Dendritic cell treated with granulocyte-macrophage colony-stimulating factor and Interleukin-4, amounts not matched to agents 40 ng/mL and 50 ng/mL, for 4 days (primary cell): ENCODE measurements at regions not wholly inside any gene's neighbourhood (a gene's known extent, or its start where the extent isn't known, plus 50 kb on each side); places are given as distances from the start of the nearest gene placed in this dataset.
A peak's percentile ranks its signal among the peaks of the same experiment; 100 is the strongest.
"Not testable (repeated sequence)": the region's sequence is repeated elsewhere in the genome, so short reads cannot be mapped to it uniquely, and the experiment has no call there.

Experiments used
- H3K27ac Mint-ChIP-seq: one replicate; pipeline ENCODE4 v1.8.0; 2022; ENCODE audit warnings: mild to moderate bottlenecking, mixed read lengths
- H3K27me3 Mint-ChIP-seq: one replicate; pipeline ENCODE4 v1.8.0; 2022; ENCODE audit warnings: mild to moderate bottlenecking, mixed read lengths
- H3K36me3 Mint-ChIP-seq: one replicate; pipeline ENCODE4 v1.8.0; 2022; ENCODE audit warnings: low read depth, mixed read lengths
- H3K4me1 Mint-ChIP-seq: one replicate; pipeline ENCODE4 v1.8.0; 2022; ENCODE audit warnings: low read depth, mixed read lengths
- H3K4me3 Mint-ChIP-seq: one replicate; pipeline ENCODE4 v1.8.0; 2022; ENCODE audit warnings: mild to moderate bottlenecking, moderate library complexity, mixed read lengths
- H3K9me3 Mint-ChIP-seq: one replicate; pipeline ENCODE4 v1.8.0; 2022; ENCODE audit warnings: mixed read lengths
- intact Hi-C: fragments of 100-400 bp; cut with micrococcal nuclease; formaldehyde crosslinking; loops from one replicate; pipeline ENCODE4 v1.15.0; 2022

DNA sequence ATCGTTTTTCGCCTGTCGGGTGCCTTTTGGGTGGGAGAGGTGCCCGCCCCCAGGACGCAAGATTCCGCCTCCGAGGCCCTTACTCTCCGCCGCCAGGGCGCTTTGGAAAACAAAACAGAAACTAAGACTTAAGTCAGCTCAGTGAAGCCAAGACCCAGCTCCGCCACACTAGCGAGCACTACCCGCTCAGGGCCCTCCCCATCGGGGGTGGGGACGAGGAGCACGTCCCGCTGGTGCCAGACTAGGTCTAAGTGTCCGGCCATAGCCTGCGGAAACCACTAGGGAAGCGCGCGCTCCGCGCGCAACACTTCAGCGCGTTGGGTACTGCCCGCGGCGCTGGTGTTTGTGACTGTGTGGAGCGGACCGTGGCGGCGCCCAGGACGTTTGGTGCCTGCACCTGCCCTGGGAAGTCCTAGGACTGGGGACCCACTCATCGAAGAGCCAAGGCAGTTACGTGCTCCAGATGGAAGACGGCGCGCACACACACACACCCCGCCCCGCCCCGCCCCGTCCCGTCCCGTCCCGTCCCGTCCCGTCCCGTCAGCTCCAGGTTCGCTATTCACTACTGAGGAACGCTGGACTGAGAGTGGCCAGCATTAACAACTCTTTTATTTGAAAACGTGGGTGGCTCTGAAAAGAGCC is 57.6 kb upstream of the BOLA1 start:
- Mint-ChIP-seq H3K36me3 (peaks cover 19% of the 10 kb centered on the region), H3K4me1 (peaks cover 27% of the 10 kb centered on the region)
- H3K4me3 Mint-ChIP-seq, H3K9me3 Mint-ChIP-seq, H3K27ac Mint-ChIP-seq, intact Hi-C loops, H3K27me3 Mint-ChIP-seq: not testable (repeated sequence)

DNA sequence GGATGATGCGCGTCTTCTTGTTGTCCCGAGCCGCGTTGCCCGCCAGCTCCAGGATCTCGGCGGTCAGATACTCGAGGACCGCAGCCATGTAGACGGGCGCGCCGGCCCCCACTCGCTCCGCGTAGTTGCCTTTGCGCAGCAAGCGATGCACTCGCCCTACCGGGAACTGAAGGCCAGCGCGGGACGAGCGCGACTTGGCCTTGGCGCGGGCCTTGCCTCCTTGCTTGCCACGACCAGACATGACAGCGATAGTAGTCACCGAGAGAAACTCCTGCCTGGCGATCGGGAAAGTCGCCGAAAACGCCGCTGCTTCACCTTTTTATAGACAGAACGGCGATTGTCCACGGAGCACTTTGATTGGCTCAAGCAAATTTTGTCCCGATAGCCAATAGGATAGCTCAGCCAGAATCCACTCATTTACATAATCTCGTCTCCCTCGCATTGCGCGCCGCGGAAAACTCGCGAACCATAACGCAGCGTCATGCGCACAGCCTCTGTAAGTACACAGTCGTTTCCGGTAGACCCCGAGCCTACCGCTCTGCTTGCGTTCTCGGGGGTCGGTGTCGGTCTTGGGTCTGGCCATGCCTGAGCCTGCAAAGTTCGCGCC is 56.8 kb upstream of the BOLA1 start:
- H3K9me3 Mint-ChIP-seq, H3K4me3 Mint-ChIP-seq, H3K27ac Mint-ChIP-seq, H3K27me3 Mint-ChIP-seq, intact Hi-C loops: not testable (repeated sequence)
- H3K4me1 Mint-ChIP-seq: peaks cover 36% of the 10 kb centered on the region
- H3K36me3 Mint-ChIP-seq: peaks cover 28% of the 10 kb centered on the region

DNA sequence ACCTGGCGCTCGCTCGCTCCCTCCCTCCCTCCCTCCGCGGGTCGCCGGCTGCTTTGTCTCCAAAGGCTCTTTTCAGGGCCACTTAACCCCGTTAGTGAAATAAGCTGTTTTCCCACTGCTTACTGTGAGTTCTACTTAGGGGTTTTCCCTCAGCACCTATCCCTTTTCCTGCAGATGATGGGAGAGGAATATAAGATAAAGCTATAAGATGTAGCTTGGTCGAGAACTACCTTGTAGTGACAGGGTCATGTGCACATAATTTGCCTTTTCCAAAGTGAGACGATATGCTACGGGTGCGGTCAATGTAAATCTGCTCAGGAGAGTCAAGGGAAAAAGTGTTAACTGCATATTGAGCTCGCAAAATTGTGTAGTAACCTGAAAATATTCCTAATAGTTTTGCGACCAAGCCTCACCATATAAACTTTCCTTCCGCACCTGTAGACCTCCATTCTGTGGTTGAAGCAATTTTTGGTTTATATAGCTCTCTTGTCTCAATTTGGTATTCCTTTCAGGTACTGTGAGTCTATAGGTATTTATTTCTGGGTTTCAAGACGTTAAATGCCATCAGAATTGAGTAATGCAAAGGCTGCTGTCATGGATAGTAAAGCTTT is 55.8 kb upstream of the BOLA1 start:
- intact Hi-C loops: no loop called here
- H3K4me1 Mint-ChIP-seq: peaks cover 43% of the 10 kb centered on the region
- H3K27me3 Mint-ChIP-seq: no peaks in the 10 kb centered on the region
- H3K4me3 Mint-ChIP-seq: peak overlapping the region; percentile 70
- H3K36me3 Mint-ChIP-seq: peaks cover 29% of the 10 kb centered on the region
- peak overlapping the region; percentile 79 for H3K27ac Mint-ChIP-seq
- no peaks in the 10 kb centered on the region for H3K9me3 Mint-ChIP-seq

DNA sequence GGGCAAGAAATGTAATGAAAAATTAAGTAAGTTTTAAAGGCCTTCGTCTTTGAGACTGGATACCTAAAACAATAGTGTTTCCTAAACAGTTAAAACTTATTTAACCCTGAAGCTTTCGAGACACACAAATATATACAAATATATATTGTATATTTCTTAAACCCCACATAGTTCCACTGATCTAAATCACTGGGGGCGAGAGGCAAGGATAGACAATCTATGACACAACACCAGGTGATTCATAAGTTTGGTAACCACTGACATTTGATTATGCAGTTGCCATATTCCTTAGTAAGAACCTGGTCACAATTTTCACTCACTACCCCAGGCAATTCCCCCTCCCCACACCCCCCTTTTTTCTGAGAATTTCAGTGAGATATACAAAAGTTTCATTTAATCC is 55.3 kb upstream of the BOLA1 start:
- Mint-ChIP-seq H3K4me1 (peaks cover 48% of the 10 kb centered on the region), H3K27me3 (no peaks in the 10 kb centered on the region), H3K27ac (peak overlapping the region; percentile 79), H3K36me3 (peaks cover 29% of the 10 kb centered on the region), H3K9me3 (no peaks in the 10 kb centered on the region), H3K4me3 (peak overlapping the region; percentile 70)
- intact Hi-C loops: no loop called here

DNA sequence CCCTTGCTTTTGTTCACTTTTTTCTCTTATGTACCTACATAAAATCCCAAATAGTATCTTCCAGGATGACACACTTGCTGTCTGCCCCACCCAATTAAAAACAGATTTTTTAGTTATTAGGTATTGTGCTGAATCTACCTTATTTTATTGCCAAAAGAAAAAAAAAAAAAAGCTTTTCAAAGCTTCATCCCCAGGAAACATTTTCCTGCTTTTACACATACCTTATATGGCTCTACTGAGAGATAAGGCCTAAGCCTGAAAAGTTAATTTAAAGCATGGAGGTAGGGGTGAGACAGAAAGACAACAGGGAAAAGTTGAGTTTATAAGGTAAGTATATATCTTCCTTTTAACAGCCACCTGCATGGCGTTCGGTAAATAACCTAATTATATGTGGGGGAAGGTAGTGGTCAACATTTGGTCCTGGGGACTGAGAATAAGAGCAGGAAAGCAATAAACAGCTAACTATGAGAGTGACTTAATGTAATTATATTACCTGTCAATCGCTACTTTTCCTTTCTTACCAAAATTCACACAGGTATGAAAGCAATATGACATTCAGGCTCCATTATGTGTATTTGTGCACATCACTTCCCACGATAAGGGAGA is 54.6 kb upstream of the BOLA1 start:
- Mint-ChIP-seq H3K27me3 (no peaks in the 10 kb centered on the region), H3K4me3 (no peak overlapping the region), H3K9me3 (no peaks in the 10 kb centered on the region), H3K36me3 (peaks cover 29% of the 10 kb centered on the region), H3K4me1 (peaks cover 55% of the 10 kb centered on the region), H3K27ac (no peak overlapping the region)
- intact Hi-C loops: no loop called here

DNA sequence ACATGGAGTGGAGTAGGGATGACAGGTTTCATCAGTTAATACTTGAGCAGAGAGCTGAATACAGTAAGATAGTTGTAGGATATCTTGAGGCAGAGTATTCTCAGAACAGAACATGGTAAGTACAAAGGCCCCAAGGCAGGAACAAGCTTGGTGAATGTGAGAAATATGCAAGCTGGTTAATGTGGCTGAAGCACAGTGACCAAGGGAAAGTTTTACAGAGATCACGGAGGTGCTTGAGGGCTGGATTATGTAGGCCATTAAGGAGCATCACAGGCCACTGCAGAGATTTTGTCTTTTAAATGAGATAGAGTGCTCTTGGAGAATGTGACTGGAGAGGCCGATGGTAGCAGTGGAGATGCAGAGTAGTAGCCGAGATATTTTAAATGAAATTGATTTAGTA is 54.0 kb upstream of the BOLA1 start:
- intact Hi-C loops: no loop called here
- no peak overlapping the region for H3K4me3 Mint-ChIP-seq
- no peaks in the 10 kb centered on the region for H3K27me3 Mint-ChIP-seq
- H3K27ac Mint-ChIP-seq: peak overlapping the region; percentile 34
- peaks cover 58% of the 10 kb centered on the region for H3K4me1 Mint-ChIP-seq
- no peaks in the 10 kb centered on the region for H3K9me3 Mint-ChIP-seq
- peaks cover 29% of the 10 kb centered on the region for H3K36me3 Mint-ChIP-seq

DNA sequence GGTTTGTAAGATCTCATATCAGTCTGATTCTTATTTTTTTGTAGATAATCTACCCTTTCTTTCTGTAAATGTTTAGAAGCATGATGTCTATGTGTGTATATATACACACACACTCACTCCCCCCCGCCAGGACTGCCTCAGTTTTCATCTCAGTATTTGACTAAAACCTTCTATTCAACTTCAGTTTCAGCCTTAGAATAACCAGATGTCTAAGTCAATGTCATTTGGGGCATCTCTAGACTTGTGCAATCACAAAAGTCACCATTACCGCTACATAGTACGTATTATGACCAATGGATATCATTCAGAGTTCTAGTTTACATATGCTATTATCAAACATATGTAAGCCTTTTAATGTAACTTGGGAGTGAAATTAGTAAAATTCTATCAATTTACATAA is 53.3 kb upstream of the BOLA1 start:
- Mint-ChIP-seq H3K4me3 (no peak overlapping the region), H3K36me3 (peaks cover 29% of the 10 kb centered on the region), H3K9me3 (no peaks in the 10 kb centered on the region), H3K27me3 (no peaks in the 10 kb centered on the region), H3K4me1 (peaks cover 58% of the 10 kb centered on the region), H3K27ac (peak overlapping the region; percentile 34)
- intact Hi-C loops: no loop called here

DNA sequence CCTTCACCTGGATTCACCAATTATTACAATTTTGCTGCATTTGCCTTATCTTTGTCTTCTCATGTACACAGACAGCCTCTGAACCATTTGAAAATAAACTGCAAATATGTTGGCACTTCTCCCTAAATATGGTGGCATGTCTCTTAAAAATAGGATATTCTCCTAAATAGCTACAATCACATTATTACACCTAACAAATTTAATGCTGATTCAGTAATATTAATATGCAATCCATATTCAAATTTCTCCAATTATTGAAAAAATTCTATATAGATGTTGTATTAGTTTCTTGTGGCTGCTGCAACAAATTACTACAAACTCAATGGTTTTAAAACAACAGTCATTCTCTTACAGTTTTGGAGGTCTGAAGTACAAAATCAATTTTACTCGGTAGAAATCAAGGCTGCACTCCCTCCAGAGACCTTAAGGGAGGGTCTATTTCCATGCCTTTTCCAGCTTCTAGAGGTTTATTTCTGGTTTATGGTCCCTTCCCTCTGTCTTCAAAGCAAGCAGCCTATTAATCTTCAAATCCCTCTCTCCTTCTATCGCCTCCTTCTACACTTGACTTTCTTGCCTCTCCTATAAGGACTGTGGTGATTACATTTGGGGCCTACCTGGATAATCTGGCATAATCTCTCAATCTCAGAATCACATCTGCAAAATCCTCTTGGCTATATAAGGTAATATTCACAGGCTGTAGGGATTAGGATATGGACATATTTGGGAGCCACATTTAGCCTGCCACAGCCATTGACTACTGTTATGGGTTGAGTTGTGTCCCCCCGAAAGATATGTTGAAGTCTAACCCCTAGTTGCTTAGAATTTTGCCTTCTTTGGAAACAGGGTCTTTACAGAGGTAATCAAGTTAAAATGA is 52.5 kb upstream of the BOLA1 start:
- no peak overlapping the region for H3K4me3 Mint-ChIP-seq
- no peaks in the 10 kb centered on the region for H3K27me3 Mint-ChIP-seq
- H3K36me3 Mint-ChIP-seq: peaks cover 29% of the 10 kb centered on the region
- no peaks in the 10 kb centered on the region for H3K9me3 Mint-ChIP-seq
- peaks cover 58% of the 10 kb centered on the region for H3K4me1 Mint-ChIP-seq
- intact Hi-C loops: no loop called here
- H3K27ac Mint-ChIP-seq: no peak overlapping the region

DNA sequence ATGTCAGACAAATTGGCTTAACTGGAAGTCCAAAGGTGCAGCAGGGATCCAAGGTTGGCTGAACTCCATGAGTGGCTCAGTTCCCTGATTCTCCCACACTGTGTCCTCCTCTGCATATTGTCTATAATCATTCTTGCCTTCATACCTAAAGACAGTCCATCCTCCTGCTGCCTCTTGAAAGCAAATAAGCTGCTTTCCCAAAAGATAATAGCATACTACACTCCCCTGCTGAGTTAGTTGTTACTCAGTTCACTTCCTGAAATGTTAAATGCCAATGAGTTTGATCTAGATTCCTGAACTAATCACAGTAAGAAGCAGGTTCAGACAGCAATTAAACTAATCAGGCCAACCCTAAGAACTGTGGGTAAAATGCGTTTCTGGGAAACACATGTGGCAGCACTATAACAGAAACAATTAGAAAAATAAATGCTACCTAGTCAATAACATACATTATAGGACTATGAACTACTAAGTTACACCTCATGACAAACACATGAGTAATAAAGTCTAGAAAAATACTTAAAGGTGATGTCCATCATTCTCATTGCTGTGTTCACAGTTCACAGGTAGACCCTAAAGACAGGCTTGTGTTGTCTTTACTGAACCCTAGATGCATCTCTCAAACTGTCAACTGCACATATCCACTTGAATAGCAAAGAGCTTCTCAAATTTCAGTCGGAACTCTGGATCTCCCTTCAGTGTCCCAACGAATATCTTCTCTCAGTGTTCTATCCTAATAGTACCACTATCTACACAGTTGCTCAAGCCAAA is 50.8 kb upstream of the BOLA1 start:
- Mint-ChIP-seq H3K9me3 (no peaks in the 10 kb centered on the region), H3K4me1 (peaks cover 57% of the 10 kb centered on the region), H3K36me3 (peaks cover 29% of the 10 kb centered on the region), H3K27me3 (no peaks in the 10 kb centered on the region), H3K27ac (peak overlapping the region; percentile 80), H3K4me3 (peak overlapping the region; percentile 67)
- intact Hi-C loops: no loop called here

DNA sequence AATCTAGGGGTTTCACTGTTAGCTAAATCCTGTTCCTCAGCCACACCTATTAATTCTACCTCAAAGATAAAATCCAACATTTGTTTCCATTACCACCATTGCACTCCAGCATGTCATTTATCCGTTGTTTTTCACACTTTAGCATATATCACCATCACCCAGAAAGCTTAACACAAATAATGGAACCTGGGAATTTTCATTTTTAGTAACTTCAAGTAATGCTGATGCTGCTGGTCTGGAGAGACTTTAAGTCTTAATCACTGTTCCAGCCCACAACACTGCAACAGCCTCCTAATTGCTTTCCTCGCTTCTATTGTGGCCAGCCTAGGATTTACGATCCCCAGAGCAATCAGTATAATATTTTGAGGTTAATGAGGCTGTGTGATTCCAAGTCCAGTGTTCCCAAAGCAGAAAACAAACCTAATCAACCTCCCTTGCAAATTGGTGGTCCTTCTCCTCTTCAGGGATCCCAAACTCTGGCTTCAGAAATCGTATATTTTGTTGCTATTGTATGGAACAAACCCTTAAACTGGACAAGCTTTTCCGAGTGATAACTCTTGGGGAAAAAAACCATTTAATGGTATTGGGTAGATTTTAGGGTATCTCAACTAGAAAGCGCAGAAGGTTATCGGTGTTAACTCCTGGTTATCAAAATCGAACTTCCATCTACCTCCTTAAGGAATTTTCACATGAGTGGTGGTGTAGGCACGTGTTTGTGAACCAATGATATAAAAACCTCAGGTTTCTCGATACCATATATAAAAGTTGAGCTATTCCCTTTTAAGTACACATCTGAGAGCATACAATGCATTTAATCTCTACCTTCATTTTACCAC is 50.0 kb upstream of the BOLA1 start:
- Mint-ChIP-seq H3K27ac (peak overlapping the region; percentile 80), H3K9me3 (no peaks in the 10 kb centered on the region), H3K4me1 (peaks cover 50% of the 10 kb centered on the region), H3K36me3 (peaks cover 29% of the 10 kb centered on the region), H3K4me3 (peak overlapping the region; percentile 67), H3K27me3 (no peaks in the 10 kb centered on the region)
- intact Hi-C loops: no loop called here
